Neural cell (in vitro differentiated cells): ENCODE measurements at regions not wholly inside any gene's neighbourhood (a gene's known extent, or its start where the extent isn't known, plus 50 kb on each side); places are given as distances from the start of the nearest gene placed in this dataset.

Experiments used
- H2AFZ ChIP-seq: fragments of 200-600, 300-800 bp; sonication (generic), shearing (Covaris generic); 2 replicates; pipeline ENCODE4 v1.6.0; 2014; ENCODE audit warnings: low read depth, mild to moderate bottlenecking, antibody characterized with exemption, low read length, moderate library complexity
- H3F3A ChIP-seq: fragments of 200-600 bp; shearing (Covaris generic); 2 replicates; pipeline ENCODE4 v1.6.1; 2016; ENCODE audit warnings: mild to moderate bottlenecking, moderate library complexity, mixed read lengths, antibody characterized with exemption, low read length; ENCODE audit not compliant: insufficient read depth, poor library complexity, severe bottlenecking
- H3K27ac ChIP-seq: fragments of 200-600, 300-800 bp; sonication (generic), shearing (Covaris generic); 2 replicates; pipeline ENCODE4 v1.5.1; 2014; ENCODE audit warnings: mild to moderate bottlenecking, low read length, moderate library complexity
- H3K27me3 ChIP-seq: fragments of 300-800, 200-600 bp; sonication (generic), shearing (Covaris generic); 2 replicates; pipeline ENCODE4 v1.6.0; 2014; ENCODE audit warnings: mild to moderate bottlenecking, low read depth, low read length, moderate library complexity; ENCODE audit not compliant: insufficient read depth
- H3K36me3 ChIP-seq: fragments of 300-800, 200-600 bp; sonication (generic), shearing (Covaris generic); 2 replicates; pipeline ENCODE4 v1.5.1; 2014; ENCODE audit warnings: mild to moderate bottlenecking, antibody characterized with exemption, low read length, moderate library complexity; ENCODE audit not compliant: insufficient read depth
- H3K4me2 ChIP-seq: fragments of 300-800, 200-600 bp; sonication (generic), shearing (Covaris generic); 2 replicates; pipeline ENCODE4 v1.6.0; 2014; ENCODE audit warnings: mild to moderate bottlenecking, low read length
- H3K4me3 ChIP-seq: fragments of 300-800, 200-600 bp; sonication (generic), shearing (Covaris generic); 2 replicates; pipeline ENCODE4 v1.5.1; 2014; ENCODE audit warnings: mild to moderate bottlenecking, low read length, moderate library complexity
- H3K79me2 ChIP-seq: fragments of 200-600 bp; shearing (Covaris generic); replicated peaks from 2 replicates; pipeline ENCODE4 v1.6.0; 2014; ENCODE audit warnings: mild to moderate bottlenecking, low read length, moderate library complexity; ENCODE audit not compliant: insufficient read depth
- H3K9ac ChIP-seq: fragments of 300-800, 200-600 bp; sonication (generic), shearing (Covaris generic); 2 replicates; pipeline ENCODE4 v1.6.1; 2016; ENCODE audit warnings: mild to moderate bottlenecking, low read length, mixed read lengths
- H3K9me2 ChIP-seq: fragments of 200-600 bp; shearing (Covaris generic); 2 replicates; pipeline ENCODE4 v1.6.1; 2016; ENCODE audit warnings: mild to moderate bottlenecking, low read length, mixed read lengths; ENCODE audit not compliant: insufficient read depth
- H3K9me3 ChIP-seq: fragments of 200-600, 300-800 bp; sonication (generic), shearing (Covaris generic); 2 replicates; pipeline ENCODE4 v1.6.1; 2016; ENCODE audit warnings: mild to moderate bottlenecking, mixed run types, low read length, moderate library complexity, mixed read lengths
- H4K20me1 ChIP-seq: fragments of 200-600 bp; shearing (Covaris generic); 2 replicates; pipeline ENCODE4 v1.6.1; 2016; ENCODE audit warnings: mild to moderate bottlenecking, mixed run types; ENCODE audit not compliant: insufficient read depth
- POLR2AphosphoS5 ChIP-seq: IDR thresholded peaks from 2 replicates; pipeline ENCODE4 v1.6.1; 2012
- TF ChIP-seq, protein P1 (sequence below): IDR thresholded peaks from 2 replicates; pipeline ENCODE4 v1.6.1; 2012; ENCODE audit warnings: borderline replicate concordance
- TF ChIP-seq, protein P2 (sequence below): fragments of 450-650 bp; IDR thresholded peaks from 2 replicates; pipeline ENCODE4 v1.5.1; 2014; ENCODE audit warnings: antibody characterized with exemption, mild to moderate bottlenecking, moderate library complexity; ENCODE audit not compliant: poor library complexity, severe bottlenecking

GRCh38 chr4:31383767-31384166, 663.6 kb downstream of the PCDH7 start:
- H4K20me1 ChIP-seq = no peaks in the 10 kb centered on the region
- H3K4me2 ChIP-seq = no peak overlapping the region
- H3K9me3 ChIP-seq = no peaks in the 10 kb centered on the region
- TF ChIP-seq, protein P1, sequence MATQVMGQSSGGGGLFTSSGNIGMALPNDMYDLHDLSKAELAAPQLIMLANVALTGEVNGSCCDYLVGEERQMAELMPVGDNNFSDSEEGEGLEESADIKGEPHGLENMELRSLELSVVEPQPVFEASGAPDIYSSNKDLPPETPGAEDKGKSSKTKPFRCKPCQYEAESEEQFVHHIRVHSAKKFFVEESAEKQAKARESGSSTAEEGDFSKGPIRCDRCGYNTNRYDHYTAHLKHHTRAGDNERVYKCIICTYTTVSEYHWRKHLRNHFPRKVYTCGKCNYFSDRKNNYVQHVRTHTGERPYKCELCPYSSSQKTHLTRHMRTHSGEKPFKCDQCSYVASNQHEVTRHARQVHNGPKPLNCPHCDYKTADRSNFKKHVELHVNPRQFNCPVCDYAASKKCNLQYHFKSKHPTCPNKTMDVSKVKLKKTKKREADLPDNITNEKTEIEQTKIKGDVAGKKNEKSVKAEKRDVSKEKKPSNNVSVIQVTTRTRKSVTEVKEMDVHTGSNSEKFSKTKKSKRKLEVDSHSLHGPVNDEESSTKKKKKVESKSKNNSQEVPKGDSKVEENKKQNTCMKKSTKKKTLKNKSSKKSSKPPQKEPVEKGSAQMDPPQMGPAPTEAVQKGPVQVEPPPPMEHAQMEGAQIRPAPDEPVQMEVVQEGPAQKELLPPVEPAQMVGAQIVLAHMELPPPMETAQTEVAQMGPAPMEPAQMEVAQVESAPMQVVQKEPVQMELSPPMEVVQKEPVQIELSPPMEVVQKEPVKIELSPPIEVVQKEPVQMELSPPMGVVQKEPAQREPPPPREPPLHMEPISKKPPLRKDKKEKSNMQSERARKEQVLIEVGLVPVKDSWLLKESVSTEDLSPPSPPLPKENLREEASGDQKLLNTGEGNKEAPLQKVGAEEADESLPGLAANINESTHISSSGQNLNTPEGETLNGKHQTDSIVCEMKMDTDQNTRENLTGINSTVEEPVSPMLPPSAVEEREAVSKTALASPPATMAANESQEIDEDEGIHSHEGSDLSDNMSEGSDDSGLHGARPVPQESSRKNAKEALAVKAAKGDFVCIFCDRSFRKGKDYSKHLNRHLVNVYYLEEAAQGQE = no peak
- TF ChIP-seq, protein P2, sequence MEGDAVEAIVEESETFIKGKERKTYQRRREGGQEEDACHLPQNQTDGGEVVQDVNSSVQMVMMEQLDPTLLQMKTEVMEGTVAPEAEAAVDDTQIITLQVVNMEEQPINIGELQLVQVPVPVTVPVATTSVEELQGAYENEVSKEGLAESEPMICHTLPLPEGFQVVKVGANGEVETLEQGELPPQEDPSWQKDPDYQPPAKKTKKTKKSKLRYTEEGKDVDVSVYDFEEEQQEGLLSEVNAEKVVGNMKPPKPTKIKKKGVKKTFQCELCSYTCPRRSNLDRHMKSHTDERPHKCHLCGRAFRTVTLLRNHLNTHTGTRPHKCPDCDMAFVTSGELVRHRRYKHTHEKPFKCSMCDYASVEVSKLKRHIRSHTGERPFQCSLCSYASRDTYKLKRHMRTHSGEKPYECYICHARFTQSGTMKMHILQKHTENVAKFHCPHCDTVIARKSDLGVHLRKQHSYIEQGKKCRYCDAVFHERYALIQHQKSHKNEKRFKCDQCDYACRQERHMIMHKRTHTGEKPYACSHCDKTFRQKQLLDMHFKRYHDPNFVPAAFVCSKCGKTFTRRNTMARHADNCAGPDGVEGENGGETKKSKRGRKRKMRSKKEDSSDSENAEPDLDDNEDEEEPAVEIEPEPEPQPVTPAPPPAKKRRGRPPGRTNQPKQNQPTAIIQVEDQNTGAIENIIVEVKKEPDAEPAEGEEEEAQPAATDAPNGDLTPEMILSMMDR = no peak
- H3K9me2 ChIP-seq = no peaks in the 10 kb centered on the region
- H3K27me3 ChIP-seq = no peaks in the 10 kb centered on the region
- no peak overlapping the region for H2AFZ ChIP-seq
- no peaks in the 10 kb centered on the region for H3K36me3 ChIP-seq
- no peaks in the 10 kb centered on the region for H3F3A ChIP-seq
- H3K9ac ChIP-seq = no peak overlapping the region
- no peak overlapping the region for H3K27ac ChIP-seq
- no peaks in the 10 kb centered on the region for H3K79me2 ChIP-seq
- no peak overlapping the region for H3K4me3 ChIP-seq

- Histone ChIP-seq H3K79me2 (no peaks in the 10 kb centered on the region), H3K4me3 (no peak overlapping the region), H3K9me3 (no peaks in the 10 kb centered on the region), H3K27ac (no peak overlapping the region), H3K9ac (no peak overlapping the region), H4K20me1 (no peaks in the 10 kb centered on the region), H3F3A (no peaks in the 10 kb centered on the region), H2AFZ (no peak overlapping the region), H3K9me2 (no peaks in the 10 kb centered on the region), H3K36me3 (no peaks in the 10 kb centered on the region), H3K27me3 (no peaks in the 10 kb centered on the region), H3K4me2 (no peak overlapping the region)
- TF ChIP-seq, protein P2 = no peak
- TF ChIP-seq POLR2AphosphoS5 = peak; percentile 19
- TF ChIP-seq, protein P1 = peak; percentile 73
Observed at GRCh38 chr4:31390849-31391248, 670.7 kb downstream of the PCDH7 start.
